GM23338 (cell line): ENCODE measurements at regions not wholly inside any gene's neighbourhood (a gene's known extent, or its start where the extent isn't known, plus 50 kb on each side); places are given as distances from the start of the nearest gene placed in this dataset.

Experiments used
- ATAC-seq: fragments of 200-7000 bp; cut with Tn5 transposase; 3 replicates; pipeline ENCODE4 v1.9.1; 2020
- DNase-seq: peaks from one replicate; pipeline ENCODE4 v3.0.0-alpha.2; 2015; ENCODE audit warnings: low spot score
- H2AFZ ChIP-seq: fragments of 200-600 bp; sonication (generic); 2 replicates; pipeline ENCODE4 v1.8.0; 2016; ENCODE audit warnings: antibody characterized with exemption, mild to moderate bottlenecking, moderate library complexity
- H3F3A ChIP-seq: fragments of 200-600 bp; sonication (generic); replicated peaks from 2 replicates; pipeline ENCODE4 v1.8.0; 2017; ENCODE audit warnings: antibody characterized with exemption, mixed run types, low read depth
- H3K27ac ChIP-seq: fragments of 200-600 bp; sonication (generic); 2 replicates; pipeline ENCODE4 v1.6.1; 2016; ENCODE audit warnings: low read depth
- H3K27me3 ChIP-seq: fragments of 200-600 bp; sonication (generic); 2 replicates; pipeline ENCODE4 v1.8.0; 2016; ENCODE audit warnings: mild to moderate bottlenecking, mixed run types, moderate library complexity; ENCODE audit not compliant: insufficient read depth
- H3K36me3 ChIP-seq: fragments of 200-600 bp; sonication (generic); 2 replicates; pipeline ENCODE4 v1.8.0; 2016; ENCODE audit warnings: mild to moderate bottlenecking; ENCODE audit not compliant: insufficient read depth
- H3K4me1 ChIP-seq: fragments of 200-600 bp; sonication (generic); 2 replicates; pipeline ENCODE4 v1.8.0; 2016; ENCODE audit warnings: mild to moderate bottlenecking, moderate library complexity; ENCODE audit not compliant: insufficient read depth
- H3K4me2 ChIP-seq: fragments of 200-600 bp; sonication (generic); 2 replicates; pipeline ENCODE4 v1.7.1; 2017; ENCODE audit warnings: mixed run types
- H3K4me3 ChIP-seq: fragments of 200-600 bp; sonication (generic); 2 replicates; pipeline ENCODE4 v1.6.1; 2016; ENCODE audit warnings: mixed run types
- H3K79me2 ChIP-seq: fragments of 200-600 bp; sonication (generic); replicated peaks from 2 replicates; pipeline ENCODE4 v1.8.0; 2017; ENCODE audit warnings: mild to moderate bottlenecking; ENCODE audit not compliant: insufficient read depth
- H3K9me2 ChIP-seq: fragments of 200-600 bp; sonication (generic); 2 replicates; pipeline ENCODE4 v1.8.0; 2017; ENCODE audit not compliant: insufficient read depth
- H4K20me1 ChIP-seq: fragments of 200-600 bp; sonication (generic); replicated peaks from 2 replicates; pipeline ENCODE4 v1.8.0; 2017; ENCODE audit warnings: mild to moderate bottlenecking; ENCODE audit not compliant: insufficient read depth
- H3K27ac Mint-ChIP-seq: 2 replicates; pipeline ENCODE4 v1.8.0; 2020; ENCODE audit warnings: inconsistent platforms, mild to moderate bottlenecking, moderate library complexity, mixed read lengths
- H3K27me3 Mint-ChIP-seq: 3 replicates; pipeline ENCODE4 v1.8.0; 2022; ENCODE audit warnings: low read depth, mild to moderate bottlenecking, moderate library complexity, mixed read lengths, inconsistent platforms; ENCODE audit not compliant: insufficient read depth, poor library complexity
- H3K36me3 Mint-ChIP-seq: 3 replicates; pipeline ENCODE4 v1.8.0; 2021; ENCODE audit warnings: low read depth, mild to moderate bottlenecking, inconsistent platforms, moderate library complexity, mixed read lengths
- H3K4me1 Mint-ChIP-seq: 3 replicates; pipeline ENCODE4 v1.8.0; 2020; ENCODE audit warnings: mild to moderate bottlenecking, inconsistent platforms, mixed read lengths
- H3K4me3 Mint-ChIP-seq: 3 replicates; pipeline ENCODE4 v1.8.0; 2021; ENCODE audit warnings: moderate library complexity, mild to moderate bottlenecking, inconsistent platforms, mixed read lengths
- H3K9me3 Mint-ChIP-seq: 3 replicates; pipeline ENCODE4 v1.8.0; 2020; ENCODE audit warnings: moderate library complexity, mild to moderate bottlenecking, inconsistent platforms, mixed read lengths
- CREB1 ChIP-seq: fragments of 250-450 bp; sonication (Bioruptor Pico); IDR thresholded peaks from 2 replicates; pipeline ENCODE4 v1.5.0; 2020; ENCODE audit warnings: low read depth, mild to moderate bottlenecking, moderate library complexity
- ETS1 ChIP-seq: IDR thresholded peaks from 2 replicates; pipeline ENCODE4 v1.6.1; 2016; ENCODE audit warnings: antibody characterized with exemption
- EZH2 ChIP-seq: fragments of 200-600 bp; sonication (generic); IDR thresholded peaks from one replicate; pipeline ENCODE4 v1.8.0; 2017; ENCODE audit warnings: antibody characterized with exemption, mild to moderate bottlenecking, low read depth; ENCODE audit not compliant: unreplicated experiment
- EZH2phosphoT487 ChIP-seq: fragments of 200-600 bp; sonication (generic); IDR thresholded peaks from one replicate; pipeline ENCODE4 v1.8.1; 2018; ENCODE audit warnings: antibody characterized with exemption; ENCODE audit not compliant: unreplicated experiment
- JUNB ChIP-seq: IDR thresholded peaks from one replicate; pipeline ENCODE4 v1.6.1; 2016; ENCODE audit warnings: antibody characterized with exemption; ENCODE audit not compliant: unreplicated experiment
- NANOG ChIP-seq: IDR thresholded peaks from 2 replicates; pipeline ENCODE4 v1.6.1; 2016; ENCODE audit warnings: antibody characterized with exemption, borderline replicate concordance
- POLR2AphosphoS5 ChIP-seq: IDR thresholded peaks from 2 replicates; pipeline ENCODE4 v1.6.1; 2016; ENCODE audit warnings: antibody characterized with exemption, low read depth
- STAT1 ChIP-seq: IDR thresholded peaks from one replicate; pipeline ENCODE4 v1.6.1; 2016; ENCODE audit warnings: antibody characterized with exemption; ENCODE audit not compliant: unreplicated experiment
- ZNF114 ChIP-seq: fragments of 250-450 bp; sonication (Bioruptor Pico); IDR thresholded peaks from 2 replicates; pipeline ENCODE4 v1.5.0; 2020; ENCODE audit warnings: mild to moderate bottlenecking, moderate library complexity
- ZNF331 ChIP-seq: fragments of 250-450 bp; sonication (Bioruptor Pico); IDR thresholded peaks from 2 replicates; pipeline ENCODE4 v1.5.0; 2020; ENCODE audit warnings: low read depth, mild to moderate bottlenecking, moderate library complexity
- ZNF462 ChIP-seq: fragments of 250-450 bp; sonication (Bioruptor Pico); IDR thresholded peaks from 2 replicates; pipeline ENCODE4 v1.5.0; 2020; ENCODE audit warnings: mild to moderate bottlenecking, moderate library complexity
- TF ChIP-seq, protein P1 (sequence below), 2 experiments: fragments of 200-600 bp in 1 of 2; sonication (generic) in 1 of 2; conservative IDR thresholded peaks; 2 replicates each; pipeline versions ENCODE4 v1.5.1 to v1.6.1; 2016 to 2017; ENCODE audit warnings: antibody characterized with exemption in 2 of 2, low read depth in 2 of 2, mild to moderate bottlenecking in 2 of 2, moderate library complexity in 1 of 2
- TF ChIP-seq, protein P2 (sequence below): IDR thresholded peaks from one replicate; pipeline ENCODE4 v1.6.1; 2018; ENCODE audit warnings: antibody characterized with exemption; ENCODE audit not compliant: unreplicated experiment

DNA sequence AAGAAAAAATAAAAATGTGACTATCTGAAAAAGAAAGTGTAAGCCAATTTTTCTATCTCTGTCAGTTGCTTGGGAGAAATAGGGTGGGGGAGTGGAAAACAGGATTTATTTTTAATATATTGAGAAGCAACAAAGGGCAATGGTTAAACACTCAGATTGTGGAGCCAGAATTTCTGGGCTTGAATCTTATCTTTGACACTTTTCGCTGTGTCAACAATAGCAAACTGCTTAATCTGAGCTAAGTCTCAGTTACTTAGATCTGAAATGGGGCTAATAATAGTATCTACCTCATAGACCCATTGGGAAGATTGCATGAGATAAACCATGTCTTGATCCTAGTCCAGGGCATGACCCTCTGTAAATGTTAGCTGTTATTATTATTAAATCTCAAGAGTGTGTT lies 468.1 kb downstream of the ADGRL2 start:
- H3K9me3 Mint-ChIP-seq = no peaks in the 10 kb centered on the region

More for the DNA sequence above, 468.1 kb downstream of the ADGRL2 start:
- no peaks in the 10 kb centered on the region for H3K27me3 ChIP-seq
- no peaks in the 10 kb centered on the region for H3K36me3 Mint-ChIP-seq
- H4K20me1 ChIP-seq = no peaks in the 10 kb centered on the region
- H3K4me3 ChIP-seq = no peak overlapping the region
- H3K4me2 ChIP-seq = no peak overlapping the region
- 0 out of 2 replicates have a peak, but pooled peaks cover 2% of the 10 kb centered on the region for H3K36me3 ChIP-seq
- no peaks in the 10 kb centered on the region for H3F3A ChIP-seq
- 0 out of 2 replicates have a peak, but pooled peaks cover 3% of the 10 kb centered on the region for H3K9me2 ChIP-seq
- no peak for DNase-seq
- ATAC-seq = no peak
- no peaks in the 10 kb centered on the region for H3K79me2 ChIP-seq
- H3K4me1 Mint-ChIP-seq = no peaks in the 10 kb centered on the region
- no peaks in the 10 kb centered on the region for H3K27me3 Mint-ChIP-seq
- H3K27ac ChIP-seq = no peak overlapping the region
- H3K27ac Mint-ChIP-seq = no peak overlapping the region
- H3K4me1 ChIP-seq = no peaks in the 10 kb centered on the region
- no peak for TF ChIP-seq EZH2
- TF ChIP-seq NANOG = no peak
- TF ChIP-seq, protein P1, sequence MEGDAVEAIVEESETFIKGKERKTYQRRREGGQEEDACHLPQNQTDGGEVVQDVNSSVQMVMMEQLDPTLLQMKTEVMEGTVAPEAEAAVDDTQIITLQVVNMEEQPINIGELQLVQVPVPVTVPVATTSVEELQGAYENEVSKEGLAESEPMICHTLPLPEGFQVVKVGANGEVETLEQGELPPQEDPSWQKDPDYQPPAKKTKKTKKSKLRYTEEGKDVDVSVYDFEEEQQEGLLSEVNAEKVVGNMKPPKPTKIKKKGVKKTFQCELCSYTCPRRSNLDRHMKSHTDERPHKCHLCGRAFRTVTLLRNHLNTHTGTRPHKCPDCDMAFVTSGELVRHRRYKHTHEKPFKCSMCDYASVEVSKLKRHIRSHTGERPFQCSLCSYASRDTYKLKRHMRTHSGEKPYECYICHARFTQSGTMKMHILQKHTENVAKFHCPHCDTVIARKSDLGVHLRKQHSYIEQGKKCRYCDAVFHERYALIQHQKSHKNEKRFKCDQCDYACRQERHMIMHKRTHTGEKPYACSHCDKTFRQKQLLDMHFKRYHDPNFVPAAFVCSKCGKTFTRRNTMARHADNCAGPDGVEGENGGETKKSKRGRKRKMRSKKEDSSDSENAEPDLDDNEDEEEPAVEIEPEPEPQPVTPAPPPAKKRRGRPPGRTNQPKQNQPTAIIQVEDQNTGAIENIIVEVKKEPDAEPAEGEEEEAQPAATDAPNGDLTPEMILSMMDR (conservative IDR thresholded peaks at IDR 0.05; ENCODE audit: low read depth in 2 of 2) = no peak
- no peak for TF ChIP-seq STAT1
- TF ChIP-seq ZNF331 = no peak
- no peak for TF ChIP-seq CREB1 (CRISPR knock-in tag)
- TF ChIP-seq EZH2phosphoT487 = no peak
- no peak for TF ChIP-seq ZNF114 (CRISPR knock-in tag)
- TF ChIP-seq ZNF462 (CRISPR knock-in tag) = no peak
- no peak for TF ChIP-seq POLR2AphosphoS5
- TF ChIP-seq, protein P2, sequence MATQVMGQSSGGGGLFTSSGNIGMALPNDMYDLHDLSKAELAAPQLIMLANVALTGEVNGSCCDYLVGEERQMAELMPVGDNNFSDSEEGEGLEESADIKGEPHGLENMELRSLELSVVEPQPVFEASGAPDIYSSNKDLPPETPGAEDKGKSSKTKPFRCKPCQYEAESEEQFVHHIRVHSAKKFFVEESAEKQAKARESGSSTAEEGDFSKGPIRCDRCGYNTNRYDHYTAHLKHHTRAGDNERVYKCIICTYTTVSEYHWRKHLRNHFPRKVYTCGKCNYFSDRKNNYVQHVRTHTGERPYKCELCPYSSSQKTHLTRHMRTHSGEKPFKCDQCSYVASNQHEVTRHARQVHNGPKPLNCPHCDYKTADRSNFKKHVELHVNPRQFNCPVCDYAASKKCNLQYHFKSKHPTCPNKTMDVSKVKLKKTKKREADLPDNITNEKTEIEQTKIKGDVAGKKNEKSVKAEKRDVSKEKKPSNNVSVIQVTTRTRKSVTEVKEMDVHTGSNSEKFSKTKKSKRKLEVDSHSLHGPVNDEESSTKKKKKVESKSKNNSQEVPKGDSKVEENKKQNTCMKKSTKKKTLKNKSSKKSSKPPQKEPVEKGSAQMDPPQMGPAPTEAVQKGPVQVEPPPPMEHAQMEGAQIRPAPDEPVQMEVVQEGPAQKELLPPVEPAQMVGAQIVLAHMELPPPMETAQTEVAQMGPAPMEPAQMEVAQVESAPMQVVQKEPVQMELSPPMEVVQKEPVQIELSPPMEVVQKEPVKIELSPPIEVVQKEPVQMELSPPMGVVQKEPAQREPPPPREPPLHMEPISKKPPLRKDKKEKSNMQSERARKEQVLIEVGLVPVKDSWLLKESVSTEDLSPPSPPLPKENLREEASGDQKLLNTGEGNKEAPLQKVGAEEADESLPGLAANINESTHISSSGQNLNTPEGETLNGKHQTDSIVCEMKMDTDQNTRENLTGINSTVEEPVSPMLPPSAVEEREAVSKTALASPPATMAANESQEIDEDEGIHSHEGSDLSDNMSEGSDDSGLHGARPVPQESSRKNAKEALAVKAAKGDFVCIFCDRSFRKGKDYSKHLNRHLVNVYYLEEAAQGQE = no peak
- TF ChIP-seq JUNB = no peak
- no peak for TF ChIP-seq ETS1
- H3K4me3 Mint-ChIP-seq = no peak overlapping the region
- H2AFZ ChIP-seq = no peak overlapping the region
